Aorta (tissue), 5 donors: ENCODE measurements at regions not wholly inside any gene's neighbourhood (a gene's known extent, or its start where the extent isn't known, plus 50 kb on each side); places are given as distances from the start of the nearest gene placed in this dataset.

Experiments used
- ATAC-seq: fragments of 200-7000 bp; cut with Tn5 transposase; one replicate; pipeline ENCODE4 v1.9.1; 2022; ENCODE audit warnings: moderate library complexity; ENCODE audit not compliant: low FRiP score
- DNase-seq, 2 donors: peaks; one replicate each; pipeline ENCODE4 v3.0.0-alpha.2; 2020
- H3K27ac ChIP-seq, 2 donors: one replicate each; pipeline ENCODE4 v1.5.1; 2013; ENCODE audit warnings: low read length in 2 of 2, mild to moderate bottlenecking in 2 of 2, moderate library complexity in 2 of 2, control low read depth in 1 of 2, inconsistent platforms in 1 of 2, low read depth in 1 of 2
- H3K27me3 ChIP-seq, 2 donors: one replicate each; pipeline ENCODE4 v1.6.1; 2013; ENCODE audit warnings: control low read depth in 1 of 2, low read length in 1 of 2, mild to moderate bottlenecking in 1 of 2, moderate library complexity in 1 of 2; ENCODE audit not compliant: insufficient read depth in 2 of 2, control insufficient read depth in 1 of 2
- H3K36me3 ChIP-seq, 2 donors: one replicate each; pipeline ENCODE4 v1.6.1; 2013; ENCODE audit warnings: control low read depth in 1 of 2, low read length in 1 of 2, mild to moderate bottlenecking in 1 of 2; ENCODE audit not compliant: insufficient read depth in 2 of 2, control insufficient read depth in 1 of 2
- H3K4me1 ChIP-seq, 2 donors: one replicate each; pipeline ENCODE4 v1.6.1; 2013; ENCODE audit warnings: low read length in 2 of 2, control low read depth in 1 of 2, mild to moderate bottlenecking in 1 of 2, moderate library complexity in 1 of 2; ENCODE audit not compliant: insufficient read depth in 2 of 2, control insufficient read depth in 1 of 2
- H3K4me3 ChIP-seq, 2 donors: one replicate each; pipeline ENCODE4 v1.5.1; 2013; ENCODE audit warnings: low read length in 2 of 2, control low read depth in 1 of 2, mild to moderate bottlenecking in 1 of 2
- H3K9me3 ChIP-seq: one replicate; pipeline ENCODE4 v1.6.1; 2013; ENCODE audit warnings: mild to moderate bottlenecking, low read length; ENCODE audit not compliant: control insufficient read depth
- WGBS, 2 donors: extraction: QIAGEN DNeasy Blood & Tissue Kit; methylation state at CpG; one replicate each; pipeline ENCODE4 v1.1.7; 2013; 5-methylcytosine and 5-hydroxymethylcytosine counted together
- intact Hi-C, 2 donors: fragments of 100-400 bp; cut with DNase I; formaldehyde crosslinking; loops; one replicate each; pipeline versions ENCODE4 v1.14.2 to v1.15.0; 2022
- donor health status: healthy with polysubstance abuse.
- donor health status: Bipolar disorder and iron deficiency.
- donor health status: DM: no; HTN: no; CAD: no.
- donor health status: DM: no; HTN: no; CAD: no.
- donor health status: DM: yes; HTN: yes; CAD: no.

- ATAC-seq: no peak
- DNase-seq: no peak
- no peak overlapping the region for H3K4me3 ChIP-seq
- no peaks in the 10 kb centered on the region for H3K27me3 ChIP-seq
- H3K9me3 ChIP-seq: no peaks in the 10 kb centered on the region
- no peak overlapping the region for H3K27ac ChIP-seq
- intact Hi-C loops: no loop called here
- H3K4me1 ChIP-seq: no peaks in the 10 kb centered on the region
- H3K36me3 ChIP-seq: no peaks in the 10 kb centered on the region
These were observed 86.8 kb upstream of the CD55 start for GRCh38 chr1:207234690-207235089.

- Histone ChIP-seq H3K27ac (no peak overlapping the region), H3K4me1 (no peaks in the 10 kb centered on the region), H3K27me3 (no peaks in the 10 kb centered on the region), H3K9me3 (no peaks in the 10 kb centered on the region), H3K4me3 (no peak overlapping the region), H3K36me3 (no peaks in the 10 kb centered on the region)
- WGBS, 2 donors: 97% methylated on average over 2 of the region's 2 CpGs
- no peak for DNase-seq
- ATAC-seq: no peak
- intact Hi-C loops: no loop called here
These were observed 81.6 kb upstream of the CD55 start for GRCh38 chr1:207239874-207240273.

DNA sequence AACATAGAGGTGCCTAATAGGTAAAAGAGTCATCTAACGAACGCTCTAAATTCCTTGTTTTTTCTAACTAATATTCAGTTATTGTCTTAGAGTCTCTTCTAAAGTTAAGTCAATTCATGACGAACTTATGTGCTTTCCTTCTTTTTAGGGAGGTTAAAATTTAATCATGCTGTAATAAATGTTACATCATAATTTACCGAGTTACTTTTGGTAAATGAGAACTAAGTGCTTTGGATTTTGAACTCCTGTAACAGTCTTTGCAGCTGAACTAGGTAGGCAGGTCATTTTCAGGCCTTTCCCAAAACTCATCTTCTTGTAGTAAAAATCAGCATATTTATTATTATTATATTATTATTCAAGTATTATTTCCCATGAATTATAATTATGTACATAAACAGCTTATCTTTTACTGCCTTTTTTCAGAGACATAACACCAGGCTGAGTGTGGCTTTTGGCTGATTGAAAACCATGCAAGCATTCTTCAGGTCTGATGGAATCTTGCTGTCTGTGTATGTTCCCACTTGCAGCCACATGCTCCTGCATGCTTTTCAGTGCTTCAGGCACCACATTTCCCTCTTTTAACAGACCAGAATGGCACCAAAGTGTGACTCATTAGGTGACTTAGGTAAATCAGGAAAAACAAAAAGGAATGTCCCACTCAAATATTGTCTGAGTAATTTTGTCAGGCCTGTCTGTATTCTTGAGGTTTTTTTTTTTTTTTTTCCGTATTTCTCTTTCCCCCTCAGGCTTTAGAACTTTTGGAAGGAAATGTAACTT lies 81.0 kb upstream of the CD55 start:
- Histone ChIP-seq H3K27ac (no peak overlapping the region), H3K9me3 (no peaks in the 10 kb centered on the region), H3K4me1 (no peaks in the 10 kb centered on the region), H3K36me3 (no peaks in the 10 kb centered on the region), H3K4me3 (no peak overlapping the region), H3K27me3 (no peaks in the 10 kb centered on the region)
- ATAC-seq (no peak), DNase-seq (no peak)
- WGBS, 2 donors: 71 to 84% methylated on average over 5 of the region's 5 CpGs
- intact Hi-C loops: no loop called here

- 66 to 81% methylated on average over 5 of the region's 5 CpGs for WGBS, 2 donors
- no peaks in the 10 kb centered on the region for H3K4me1 ChIP-seq
- ATAC-seq (no peak), DNase-seq (no peak)
- H3K4me3 ChIP-seq: no peak overlapping the region
- intact Hi-C loops: no loop called here
- no peak overlapping the region for H3K27ac ChIP-seq
- H3K9me3 ChIP-seq: no peaks in the 10 kb centered on the region
- H3K27me3 ChIP-seq: no peaks in the 10 kb centered on the region
- H3K36me3 ChIP-seq: no peaks in the 10 kb centered on the region
These were observed 80.1 kb upstream of the CD55 start for GRCh38 chr1:207241164-207241934.

GRCh38 chr1:207243442-207244408 lies 77.8 kb upstream of the CD55 start:
- Histone ChIP-seq H3K27ac (no peak overlapping the region), H3K9me3 (no peaks in the 10 kb centered on the region), H3K4me1 (no peaks in the 10 kb centered on the region), H3K36me3 (no peaks in the 10 kb centered on the region), H3K27me3 (no peaks in the 10 kb centered on the region), H3K4me3 (no peak overlapping the region)
- no peak for ATAC-seq
- 44 to 57% methylated on average over 8 of the region's 8 CpGs for WGBS, 2 donors
- DNase-seq: no peak
- intact Hi-C loops: no loop called here

DNA sequence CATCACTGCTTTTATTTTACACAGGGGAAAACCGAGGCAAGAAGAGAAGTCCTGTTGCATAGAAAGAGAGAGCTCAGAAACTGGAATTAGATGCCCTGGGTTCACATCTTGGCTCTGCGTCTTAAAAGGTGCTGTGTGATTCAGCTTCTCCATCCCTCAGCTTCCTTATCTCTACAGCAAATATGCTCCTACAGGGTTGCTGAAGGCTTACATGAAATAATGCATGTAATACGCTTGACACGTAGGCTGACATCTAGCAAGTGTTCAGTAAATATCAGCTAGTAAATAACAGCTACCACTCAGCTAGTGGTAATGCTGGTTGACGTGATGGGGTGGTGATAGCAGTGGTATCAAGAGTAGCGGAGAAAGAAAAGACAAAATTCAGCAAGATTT lies 77.1 kb upstream of the CD55 start:
- WGBS, 2 donors: 85 to 86% methylated on average over 6 of the region's 6 CpGs
- no peak overlapping the region for H3K4me3 ChIP-seq
- H3K36me3 ChIP-seq: no peaks in the 10 kb centered on the region
- intact Hi-C loops: no loop called here
- H3K27me3 ChIP-seq: no peaks in the 10 kb centered on the region
- ATAC-seq (no peak), DNase-seq (no peak)
- no peaks in the 10 kb centered on the region for H3K4me1 ChIP-seq
- H3K9me3 ChIP-seq: no peaks in the 10 kb centered on the region
- H3K27ac ChIP-seq: no peak overlapping the region

DNA sequence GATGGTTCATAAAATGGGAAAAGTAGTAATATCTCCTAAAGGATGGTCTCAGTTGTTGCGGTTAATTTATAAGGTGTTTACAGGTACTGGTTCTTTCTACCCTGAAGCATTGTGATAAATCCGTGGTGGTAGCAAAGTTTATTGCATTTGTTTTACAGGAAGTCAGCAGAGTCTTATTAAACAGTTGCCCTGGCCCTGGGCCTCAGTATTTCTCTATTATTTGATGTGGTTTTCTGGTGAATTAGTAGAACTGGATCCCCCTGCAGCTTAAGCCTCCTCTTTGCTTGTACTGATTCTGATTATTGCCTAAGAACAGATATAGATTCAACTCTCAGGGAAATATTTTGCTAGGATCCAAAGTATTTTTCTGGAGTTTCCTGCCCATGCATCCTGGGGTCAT lies 76.4 kb upstream of the CD55 start:
- no peak overlapping the region for H3K4me3 ChIP-seq
- DNase-seq: no peak
- H3K27ac ChIP-seq: no peak overlapping the region
- no peaks in the 10 kb centered on the region for H3K9me3 ChIP-seq
- no peaks in the 10 kb centered on the region for H3K4me1 ChIP-seq
- WGBS, 2 donors: 77% methylated on average over 2 of the region's 2 CpGs
- no peaks in the 10 kb centered on the region for H3K36me3 ChIP-seq
- intact Hi-C loops: no loop called here
- no peaks in the 10 kb centered on the region for H3K27me3 ChIP-seq
- ATAC-seq: no peak

DNA sequence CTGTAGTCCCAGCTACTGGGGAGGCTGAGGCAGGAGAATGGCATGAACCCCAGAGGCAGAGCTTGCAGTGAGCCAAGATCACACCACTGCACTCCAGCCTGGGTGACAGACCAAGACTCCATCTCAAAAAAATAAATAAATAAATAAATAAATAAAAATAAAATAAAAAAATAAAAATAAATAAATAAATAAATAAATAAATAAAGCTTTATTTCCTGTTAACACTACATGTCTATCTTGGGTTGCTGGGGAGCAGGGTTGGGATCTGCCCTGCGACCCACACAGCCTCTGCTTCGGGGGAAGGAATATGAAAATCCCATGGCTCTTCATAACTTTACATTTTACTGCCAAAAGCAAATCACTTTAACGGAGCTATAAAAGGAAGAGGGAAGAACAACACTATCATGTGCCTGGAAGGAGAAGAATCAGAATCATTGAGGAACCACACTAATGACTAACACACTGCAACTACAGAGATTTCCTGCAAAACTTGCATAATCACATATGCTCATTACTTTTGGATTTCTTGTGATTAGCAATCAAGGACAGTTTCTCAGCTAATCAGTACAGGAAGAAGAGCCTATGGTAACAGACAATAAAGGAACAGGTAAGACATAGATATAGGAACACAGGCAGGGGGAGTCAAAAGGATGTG lies 72.8 kb upstream of the CD55 start:
- DNase-seq (no peak), ATAC-seq (no peak)
- 52 to 57% methylated on average over 3 of the region's 3 CpGs for WGBS, 2 donors
- H3K36me3 ChIP-seq: no peaks in the 10 kb centered on the region
- no peak overlapping the region for H3K27ac ChIP-seq
- intact Hi-C loops: no loop called here
- H3K9me3 ChIP-seq: no peaks in the 10 kb centered on the region
- H3K4me1 ChIP-seq: no peaks in the 10 kb centered on the region
- no peaks in the 10 kb centered on the region for H3K27me3 ChIP-seq
- H3K4me3 ChIP-seq: no peak overlapping the region
